WTC11 (cell line): ENCODE measurements at regions not wholly inside any gene's neighbourhood (a gene's known extent, or its start where the extent isn't known, plus 50 kb on each side); places are given as distances from the start of the nearest gene placed in this dataset.

ENCODE experiments used
- ATAC-seq: fragments of 200-7000 bp; cut with Tn5 transposase; 2 replicates; pipeline ENCODE4 v1.10.0; 2021; ENCODE audit warnings: mild to moderate bottlenecking, moderate library complexity
- CTCF ChIA-PET: fragments of 300-600 bp; sonication (Branson Sonifier 250); formaldehyde crosslinking; loops from one replicate; lab custom pipeline; 2021; ENCODE audit warnings: antibody characterized with exemption; lab: Charles Lee
- POLR2A ChIA-PET: fragments of 350-600 bp; sonication (Branson Sonifier 250); formaldehyde crosslinking; loops from one replicate; lab custom pipeline; 2021; ENCODE audit warnings: antibody characterized with exemption; lab: Charles Lee
- DNase-seq: peaks from one replicate; pipeline ENCODE4 v3.0.0; 2021; ENCODE audit warnings: low spot score
- H3K27ac Mint-ChIP-seq: 2 replicates; pipeline ENCODE4 v1.8.0; 2021; ENCODE audit warnings: mixed read lengths
- H3K27me3 Mint-ChIP-seq: 2 replicates; pipeline ENCODE4 v1.8.0; 2021; ENCODE audit warnings: low read depth, mild to moderate bottlenecking, moderate library complexity, mixed read lengths
- H3K36me3 Mint-ChIP-seq: 2 replicates; pipeline ENCODE4 v1.8.0; 2021; ENCODE audit warnings: mixed read lengths
- H3K4me1 Mint-ChIP-seq: 2 replicates; pipeline ENCODE4 v1.8.0; 2022; ENCODE audit warnings: mixed read lengths
- H3K4me3 Mint-ChIP-seq: 2 replicates; pipeline ENCODE4 v1.8.0; 2021; ENCODE audit warnings: mild to moderate bottlenecking, moderate library complexity, mixed read lengths
- H3K9me3 Mint-ChIP-seq: 2 replicates; pipeline ENCODE4 v1.8.0; 2021; ENCODE audit warnings: mixed read lengths
- ETV6 ChIP-seq: sonication (generic); formaldehyde crosslinking; IDR thresholded peaks from 2 replicates; pipeline ENCODE4 v1.8.1; 2022; ENCODE audit warnings: mild to moderate bottlenecking, missing genetic modification reagents
- FOXP4 ChIP-seq: sonication (generic); formaldehyde crosslinking; IDR thresholded peaks from 2 replicates; pipeline ENCODE4 v1.8.0; 2022; ENCODE audit warnings: mild to moderate bottlenecking, missing genetic modification reagents
- GTF2I ChIP-seq: fragments of 250-450 bp; sonication (Bioruptor Pico); conservative IDR thresholded peaks from 2 replicates; pipeline ENCODE4 v1.4.0; 2021; ENCODE audit warnings: mild to moderate bottlenecking
- IRF2 ChIP-seq: sonication (generic); formaldehyde crosslinking; IDR thresholded peaks from 2 replicates; pipeline ENCODE4 v1.8.0; 2022; ENCODE audit warnings: low read depth, missing genetic modification reagents, borderline replicate concordance
- JUN ChIP-seq: sonication (generic); formaldehyde crosslinking; IDR thresholded peaks from 2 replicates; pipeline ENCODE4 v1.8.0; 2023; ENCODE audit warnings: mild to moderate bottlenecking, missing genetic modification reagents
- MYBL2 ChIP-seq: sonication (generic); formaldehyde crosslinking; IDR thresholded peaks from 2 replicates; pipeline ENCODE4 v1.8.1; 2023; ENCODE audit warnings: mild to moderate bottlenecking, moderate library complexity, missing genetic modification reagents
- NFYB ChIP-seq: sonication (generic); formaldehyde crosslinking; conservative IDR thresholded peaks from 2 replicates; pipeline ENCODE4 v1.8.0; 2022; ENCODE audit warnings: low read depth, missing genetic modification reagents
- NR1H2 ChIP-seq: sonication (generic); formaldehyde crosslinking; IDR thresholded peaks from 2 replicates; pipeline ENCODE4 v1.9.0; 2021; ENCODE audit warnings: mild to moderate bottlenecking, moderate library complexity, missing genetic modification reagents
- NR3C1 ChIP-seq: sonication (generic); formaldehyde crosslinking; conservative IDR thresholded peaks from 2 replicates; pipeline ENCODE4 v1.8.1; 2023; ENCODE audit warnings: low read depth, mild to moderate bottlenecking, missing genetic modification reagents
- PRDM15 ChIP-seq: sonication (generic); formaldehyde crosslinking; IDR thresholded peaks from 2 replicates; pipeline ENCODE4 v1.8.0; 2022; ENCODE audit warnings: missing genetic modification reagents
- PRRX2 ChIP-seq: fragments of 250-450 bp; sonication (Bioruptor Pico); IDR thresholded peaks from 2 replicates; pipeline ENCODE4 v1.8.0; 2021; ENCODE audit warnings: mild to moderate bottlenecking
- RELA ChIP-seq: sonication (generic); formaldehyde crosslinking; IDR thresholded peaks from 2 replicates; pipeline ENCODE4 v1.8.1; 2022; ENCODE audit warnings: missing genetic modification reagents, mild to moderate bottlenecking, borderline replicate concordance
- SMAD4 ChIP-seq: sonication (generic); formaldehyde crosslinking; IDR thresholded peaks from 2 replicates; pipeline ENCODE4 v1.8.0; 2022; ENCODE audit warnings: mild to moderate bottlenecking, missing genetic modification reagents
- SOX15 ChIP-seq: fragments of 250-450 bp; sonication (Bioruptor Pico); IDR thresholded peaks from 2 replicates; pipeline ENCODE4 v1.9.0; 2021; ENCODE audit warnings: mild to moderate bottlenecking
- SP1 ChIP-seq: sonication (generic); formaldehyde crosslinking; conservative IDR thresholded peaks from 2 replicates; pipeline ENCODE4 v1.8.1; 2022; ENCODE audit warnings: missing genetic modification reagents
- ZNF317 ChIP-seq: sonication (generic); formaldehyde crosslinking; IDR thresholded peaks from 2 replicates; pipeline ENCODE4 v1.8.1; 2023; ENCODE audit warnings: low read depth, mild to moderate bottlenecking, moderate library complexity, missing genetic modification reagents, borderline replicate concordance
- TF ChIP-seq, protein P1 (sequence below): sonication (generic); formaldehyde crosslinking; IDR thresholded peaks from 2 replicates; pipeline ENCODE4 v1.8.1; 2022; ENCODE audit warnings: mild to moderate bottlenecking, missing genetic modification reagents, moderate library complexity, borderline replicate concordance
- TF ChIP-seq, protein P2 (sequence below): sonication (generic); formaldehyde crosslinking; IDR thresholded peaks from 2 replicates; pipeline ENCODE4 v1.8.0; 2023; ENCODE audit warnings: mild to moderate bottlenecking, missing genetic modification reagents
- TF ChIP-seq, protein P3 (sequence below): sonication (generic); formaldehyde crosslinking; IDR thresholded peaks from 2 replicates; pipeline ENCODE4 v1.8.1; 2023; ENCODE audit warnings: mild to moderate bottlenecking, missing genetic modification reagents
- TF ChIP-seq, protein P4 (sequence below): sonication (generic); formaldehyde crosslinking; IDR thresholded peaks from 2 replicates; pipeline ENCODE4 v1.8.0; 2022; ENCODE audit warnings: mild to moderate bottlenecking, missing genetic modification reagents

DNA sequence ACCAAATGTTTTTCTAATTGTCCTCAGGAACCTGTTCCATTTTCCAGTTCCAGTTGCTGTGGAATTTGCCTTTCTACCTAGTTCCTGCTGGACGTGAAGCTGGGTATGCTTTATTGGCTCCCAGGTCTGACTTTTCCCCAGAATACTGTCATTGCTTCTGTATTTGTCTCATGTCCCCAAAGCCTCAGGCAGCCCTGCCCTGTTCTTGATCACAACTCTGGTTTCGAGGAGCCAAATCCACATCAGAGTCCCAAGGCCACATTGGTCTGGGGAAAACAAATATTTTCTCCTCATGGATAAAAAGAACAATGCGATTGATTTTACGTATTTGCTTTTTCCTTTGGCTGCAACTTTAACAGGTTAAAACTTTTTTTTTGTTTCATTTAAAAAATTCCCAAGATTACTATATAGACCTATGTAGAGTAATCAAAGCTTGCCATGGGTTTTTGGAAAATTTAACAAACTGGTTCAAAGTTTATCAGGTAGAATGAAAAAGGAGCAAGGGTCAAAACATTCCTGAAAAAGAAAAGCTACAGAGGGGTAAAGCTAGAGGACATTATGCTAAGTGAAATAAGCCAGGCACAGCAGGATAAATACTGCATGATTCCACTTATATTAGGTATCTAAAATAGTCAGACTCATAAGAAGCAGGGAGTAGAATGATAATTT lies 85.2 kb downstream of the MDH1 start:
- H3K4me3 Mint-ChIP-seq, result no peak overlapping the region
- H3K27me3 Mint-ChIP-seq, result no peaks in the 10 kb centered on the region
- ChIA-PET POLR2A (no interaction called here), CTCF (interaction anchor here (0.6 to 1.5 kb wide), 2 partner anchors 10 to 235 kb away, joined by 3 read pairs; no protein-coding TSS in a partner anchor)
- H3K4me1 Mint-ChIP-seq, result peaks cover under 1% of the 10 kb centered on the region
- H3K36me3 Mint-ChIP-seq, result no peaks in the 10 kb centered on the region
- H3K27ac Mint-ChIP-seq, result no peak overlapping the region
- TF ChIP-seq IRF2 (CRISPR knock-in tag), result no peak
- TF ChIP-seq SOX15 (CRISPR knock-in tag), result no peak
- TF ChIP-seq NR3C1, result no peak
- TF ChIP-seq, protein P1, sequence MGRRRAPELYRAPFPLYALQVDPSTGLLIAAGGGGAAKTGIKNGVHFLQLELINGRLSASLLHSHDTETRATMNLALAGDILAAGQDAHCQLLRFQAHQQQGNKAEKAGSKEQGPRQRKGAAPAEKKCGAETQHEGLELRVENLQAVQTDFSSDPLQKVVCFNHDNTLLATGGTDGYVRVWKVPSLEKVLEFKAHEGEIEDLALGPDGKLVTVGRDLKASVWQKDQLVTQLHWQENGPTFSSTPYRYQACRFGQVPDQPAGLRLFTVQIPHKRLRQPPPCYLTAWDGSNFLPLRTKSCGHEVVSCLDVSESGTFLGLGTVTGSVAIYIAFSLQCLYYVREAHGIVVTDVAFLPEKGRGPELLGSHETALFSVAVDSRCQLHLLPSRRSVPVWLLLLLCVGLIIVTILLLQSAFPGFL (CRISPR knock-in tag), result no peak
- TF ChIP-seq NFYB (CRISPR knock-in tag), result no peak
- TF ChIP-seq, protein P2, sequence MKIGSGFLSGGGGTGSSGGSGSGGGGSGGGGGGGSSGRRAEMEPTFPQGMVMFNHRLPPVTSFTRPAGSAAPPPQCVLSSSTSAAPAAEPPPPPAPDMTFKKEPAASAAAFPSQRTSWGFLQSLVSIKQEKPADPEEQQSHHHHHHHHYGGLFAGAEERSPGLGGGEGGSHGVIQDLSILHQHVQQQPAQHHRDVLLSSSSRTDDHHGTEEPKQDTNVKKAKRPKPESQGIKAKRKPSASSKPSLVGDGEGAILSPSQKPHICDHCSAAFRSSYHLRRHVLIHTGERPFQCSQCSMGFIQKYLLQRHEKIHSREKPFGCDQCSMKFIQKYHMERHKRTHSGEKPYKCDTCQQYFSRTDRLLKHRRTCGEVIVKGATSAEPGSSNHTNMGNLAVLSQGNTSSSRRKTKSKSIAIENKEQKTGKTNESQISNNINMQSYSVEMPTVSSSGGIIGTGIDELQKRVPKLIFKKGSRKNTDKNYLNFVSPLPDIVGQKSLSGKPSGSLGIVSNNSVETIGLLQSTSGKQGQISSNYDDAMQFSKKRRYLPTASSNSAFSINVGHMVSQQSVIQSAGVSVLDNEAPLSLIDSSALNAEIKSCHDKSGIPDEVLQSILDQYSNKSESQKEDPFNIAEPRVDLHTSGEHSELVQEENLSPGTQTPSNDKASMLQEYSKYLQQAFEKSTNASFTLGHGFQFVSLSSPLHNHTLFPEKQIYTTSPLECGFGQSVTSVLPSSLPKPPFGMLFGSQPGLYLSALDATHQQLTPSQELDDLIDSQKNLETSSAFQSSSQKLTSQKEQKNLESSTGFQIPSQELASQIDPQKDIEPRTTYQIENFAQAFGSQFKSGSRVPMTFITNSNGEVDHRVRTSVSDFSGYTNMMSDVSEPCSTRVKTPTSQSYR, result no peak
- no peak for TF ChIP-seq ETV6 (CRISPR knock-in tag)
- TF ChIP-seq SP1, result no peak
- TF ChIP-seq FOXP4, result no peak
- no peak for TF ChIP-seq GTF2I (CRISPR knock-in tag)
- TF ChIP-seq, protein P3, sequence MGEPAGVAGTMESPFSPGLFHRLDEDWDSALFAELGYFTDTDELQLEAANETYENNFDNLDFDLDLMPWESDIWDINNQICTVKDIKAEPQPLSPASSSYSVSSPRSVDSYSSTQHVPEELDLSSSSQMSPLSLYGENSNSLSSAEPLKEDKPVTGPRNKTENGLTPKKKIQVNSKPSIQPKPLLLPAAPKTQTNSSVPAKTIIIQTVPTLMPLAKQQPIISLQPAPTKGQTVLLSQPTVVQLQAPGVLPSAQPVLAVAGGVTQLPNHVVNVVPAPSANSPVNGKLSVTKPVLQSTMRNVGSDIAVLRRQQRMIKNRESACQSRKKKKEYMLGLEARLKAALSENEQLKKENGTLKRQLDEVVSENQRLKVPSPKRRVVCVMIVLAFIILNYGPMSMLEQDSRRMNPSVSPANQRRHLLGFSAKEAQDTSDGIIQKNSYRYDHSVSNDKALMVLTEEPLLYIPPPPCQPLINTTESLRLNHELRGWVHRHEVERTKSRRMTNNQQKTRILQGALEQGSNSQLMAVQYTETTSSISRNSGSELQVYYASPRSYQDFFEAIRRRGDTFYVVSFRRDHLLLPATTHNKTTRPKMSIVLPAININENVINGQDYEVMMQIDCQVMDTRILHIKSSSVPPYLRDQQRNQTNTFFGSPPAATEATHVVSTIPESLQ (CRISPR knock-in tag), result no peak
- no peak for TF ChIP-seq JUN (CRISPR knock-in tag)
- TF ChIP-seq, protein P4, sequence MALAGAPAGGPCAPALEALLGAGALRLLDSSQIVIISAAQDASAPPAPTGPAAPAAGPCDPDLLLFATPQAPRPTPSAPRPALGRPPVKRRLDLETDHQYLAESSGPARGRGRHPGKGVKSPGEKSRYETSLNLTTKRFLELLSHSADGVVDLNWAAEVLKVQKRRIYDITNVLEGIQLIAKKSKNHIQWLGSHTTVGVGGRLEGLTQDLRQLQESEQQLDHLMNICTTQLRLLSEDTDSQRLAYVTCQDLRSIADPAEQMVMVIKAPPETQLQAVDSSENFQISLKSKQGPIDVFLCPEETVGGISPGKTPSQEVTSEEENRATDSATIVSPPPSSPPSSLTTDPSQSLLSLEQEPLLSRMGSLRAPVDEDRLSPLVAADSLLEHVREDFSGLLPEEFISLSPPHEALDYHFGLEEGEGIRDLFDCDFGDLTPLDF (CRISPR knock-in tag), result no peak
- TF ChIP-seq ZNF317 (CRISPR knock-in tag), result no peak
- ATAC-seq (no peak), DNase-seq (no peak)
- H3K9me3 Mint-ChIP-seq, result no peaks in the 10 kb centered on the region

DNA sequence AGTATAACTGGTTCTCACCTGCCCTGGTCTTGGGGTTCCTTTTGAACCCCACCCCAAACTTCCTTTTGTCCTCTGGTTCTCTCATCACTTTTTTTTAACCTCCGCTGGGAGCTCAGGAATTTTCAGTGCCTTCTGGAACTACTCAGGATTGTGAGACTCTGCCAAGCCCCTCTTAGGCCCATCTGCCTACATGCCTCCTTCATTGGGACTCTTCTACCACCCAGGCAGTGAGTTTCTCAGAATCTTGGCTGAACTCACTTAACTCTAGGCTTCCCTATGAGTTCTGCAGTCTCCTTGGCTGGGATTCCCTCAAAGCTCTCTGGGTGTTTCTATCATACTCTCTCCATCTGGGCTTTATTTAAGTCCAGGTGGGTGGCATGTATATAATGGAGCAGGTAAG lies 86.3 kb downstream of the MDH1 start:
- no peak for DNase-seq
- ChIA-PET POLR2A (no interaction called here), CTCF (interaction anchor here (0.7 to 1.5 kb wide), 2 partner anchors 9 to 16 kb away, joined by 3 read pairs; no protein-coding TSS in a partner anchor)
- no peaks in the 10 kb centered on the region for H3K27me3 Mint-ChIP-seq
- no peak for ATAC-seq
- H3K9me3 Mint-ChIP-seq, result no peaks in the 10 kb centered on the region
- H3K36me3 Mint-ChIP-seq, result no peaks in the 10 kb centered on the region
- H3K4me3 Mint-ChIP-seq, result no peak overlapping the region
- H3K4me1 Mint-ChIP-seq, result peaks cover 2% of the 10 kb centered on the region
- H3K27ac Mint-ChIP-seq, result no peak overlapping the region
- TF ChIP-seq NR1H2 (CRISPR knock-in tag), result no peak
- no peak for TF ChIP-seq PRRX2 (CRISPR knock-in tag)
- TF ChIP-seq MYBL2 (CRISPR knock-in tag), result no peak
- TF ChIP-seq RELA (CRISPR knock-in tag), result no peak
- no peak for TF ChIP-seq SMAD4 (CRISPR knock-in tag)
- TF ChIP-seq PRDM15 (CRISPR knock-in tag), result no peak
